Hepatocyte (in vitro differentiated cells): ENCODE measurements at regions not wholly inside any gene's neighbourhood (a gene's known extent, or its start where the extent isn't known, plus 50 kb on each side); places are given as distances from the start of the nearest gene placed in this dataset.

ENCODE experiments used
- CTCF ChIP-seq: fragments of 200-600 bp; sonication (generic); IDR thresholded peaks from 2 replicates; pipeline ENCODE4 v1.5.1; 2016; ENCODE audit warnings: antibody characterized with exemption, mild to moderate bottlenecking; ENCODE audit not compliant: poor library complexity
- EZH2 ChIP-seq: fragments of 200-600 bp; sonication (generic); IDR thresholded peaks from 2 replicates; pipeline ENCODE4 v1.6.1; 2016; ENCODE audit warnings: antibody characterized with exemption, mild to moderate bottlenecking, borderline replicate concordance
- EZH2phosphoT487 ChIP-seq: fragments of 200-600 bp; sonication (generic); IDR thresholded peaks from one replicate; pipeline ENCODE4 v1.6.1; 2018; ENCODE audit warnings: antibody characterized with exemption, mild to moderate bottlenecking, low read depth, moderate library complexity; ENCODE audit not compliant: unreplicated experiment, severe bottlenecking

- TF ChIP-seq EZH2phosphoT487 = no peak
- TF ChIP-seq CTCF = no peak
- TF ChIP-seq EZH2 = no peak
These were observed 954.7 kb upstream of the RBFOX1 start for GRCh38 chr16:6377956-6378355.
